GM04503 (cell line): ENCODE measurements at regions not wholly inside any gene's neighbourhood (a gene's known extent, or its start where the extent isn't known, plus 50 kb on each side); places are given as distances from the start of the nearest gene placed in this dataset.
"Not testable (repeated sequence)": the region's sequence is repeated elsewhere in the genome, so short reads cannot be mapped to it uniquely, and the experiment has no call there.

Source experiments
- DNase-seq: peaks from one replicate; pipeline ENCODE4 v3.0.0-alpha.2; 2012; ENCODE audit warnings: low read depth

DNA sequence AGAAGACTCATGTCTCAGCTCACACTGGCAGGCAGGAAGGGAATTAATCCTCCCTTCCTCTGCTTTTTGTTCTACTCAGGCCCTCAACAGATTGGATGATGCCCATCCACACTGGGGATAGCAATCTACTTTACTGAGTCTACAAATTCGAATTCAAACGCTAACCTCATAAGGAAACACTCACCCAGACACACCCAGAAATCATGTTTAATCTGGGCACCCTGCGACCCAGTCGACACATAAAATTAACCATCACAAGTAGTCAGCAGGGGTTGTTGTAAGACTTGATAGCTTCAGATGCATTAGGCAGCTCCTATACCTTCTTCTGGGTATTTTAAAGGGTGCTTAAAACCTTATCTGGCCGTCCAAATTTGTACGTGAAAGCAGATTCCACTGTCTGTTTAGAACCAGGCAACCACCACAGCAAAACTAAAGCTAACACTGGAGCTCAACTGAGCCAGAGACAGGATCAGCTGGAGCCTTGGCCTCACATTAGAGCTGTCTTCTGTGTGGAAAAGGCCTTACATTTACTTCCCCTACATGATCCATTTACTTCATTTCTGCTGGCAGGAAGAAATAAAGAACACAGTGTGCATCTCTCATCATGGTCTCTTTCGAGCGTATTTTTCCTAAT lies 407.3 kb upstream of the PPP2R3A start:
- no peak for DNase-seq

GRCh38 chr3:135558906-135559305 lies 406.6 kb upstream of the PPP2R3A start:
- no peak for DNase-seq

DNA sequence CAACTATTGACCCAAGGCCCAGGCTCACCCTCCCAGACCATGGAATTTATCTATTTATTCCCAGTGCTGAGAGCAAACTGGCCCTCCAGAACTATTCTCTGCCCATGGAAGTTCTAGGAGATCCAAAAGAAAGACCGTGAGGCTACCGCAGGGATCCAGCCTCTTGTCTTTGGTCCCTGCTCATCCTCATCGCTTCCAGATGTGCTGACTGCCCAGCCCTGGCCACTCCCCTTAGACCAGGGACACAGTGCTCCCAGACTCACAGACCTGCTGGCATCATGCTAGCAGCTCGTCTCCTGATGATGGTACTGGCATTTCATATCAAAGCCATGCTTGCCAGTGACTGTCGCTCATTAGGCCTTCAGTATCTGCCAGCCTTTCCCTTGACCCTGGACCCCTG lies 405.7 kb upstream of the PPP2R3A start:
- DNase-seq = no peak

GRCh38 chr3:135560847-135561246 lies 404.7 kb upstream of the PPP2R3A start:
- DNase-seq = no peak

- DNase-seq = no peak
Measured at GRCh38 chr3:135564696-135565095, 400.8 kb upstream of the PPP2R3A start.

- DNase-seq = peak; percentile 45
Measured at GRCh38 chr3:135565546-135565945, 400.0 kb upstream of the PPP2R3A start.

DNA sequence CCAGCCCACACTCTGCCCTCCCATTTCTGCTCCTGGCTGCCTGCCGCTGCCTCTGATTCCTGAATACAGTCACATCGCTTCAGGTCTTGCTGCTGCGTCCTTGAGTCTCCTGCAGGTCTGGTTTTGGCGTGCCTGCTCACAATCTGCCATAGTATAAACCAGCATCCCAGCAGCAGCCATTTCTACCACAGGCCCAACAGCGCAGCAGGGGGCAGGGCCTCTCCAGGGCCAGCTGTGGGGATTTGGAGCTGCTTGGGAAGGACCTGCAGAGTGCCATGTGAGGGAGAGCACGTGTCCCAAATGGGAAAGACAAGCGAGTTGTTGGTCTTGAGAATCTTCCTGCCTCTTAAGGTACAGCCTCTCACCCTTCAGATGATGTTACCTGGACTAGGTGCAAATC lies 398.3 kb upstream of the PPP2R3A start:
- DNase-seq = no peak

GRCh38 chr3:135576751-135577150 lies 388.8 kb upstream of the PPP2R3A start:
- DNase-seq = no peak

DNA sequence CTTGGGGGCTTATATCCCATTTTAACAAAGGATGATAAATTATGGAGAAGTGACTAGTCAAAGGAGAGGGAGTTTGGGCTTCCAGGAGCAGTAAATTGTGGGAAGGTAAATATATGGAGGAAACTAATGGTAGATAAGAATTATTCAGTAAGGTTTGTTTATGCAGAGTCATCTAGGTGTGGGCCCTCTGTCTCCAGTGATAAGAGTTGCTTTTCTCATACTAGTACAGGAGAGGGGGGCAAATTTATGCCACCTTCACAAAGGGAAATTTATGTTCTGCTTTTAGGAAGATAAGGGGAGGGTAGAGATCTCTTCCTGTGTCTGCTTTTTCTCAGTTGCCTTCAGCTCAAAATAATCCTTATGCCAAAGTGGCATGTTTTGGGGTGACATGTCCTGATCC lies 383.7 kb upstream of the PPP2R3A start:
- no peak for DNase-seq

GRCh38 chr3:135582800-135583199 lies 382.7 kb upstream of the PPP2R3A start:
- DNase-seq = no peak

DNA sequence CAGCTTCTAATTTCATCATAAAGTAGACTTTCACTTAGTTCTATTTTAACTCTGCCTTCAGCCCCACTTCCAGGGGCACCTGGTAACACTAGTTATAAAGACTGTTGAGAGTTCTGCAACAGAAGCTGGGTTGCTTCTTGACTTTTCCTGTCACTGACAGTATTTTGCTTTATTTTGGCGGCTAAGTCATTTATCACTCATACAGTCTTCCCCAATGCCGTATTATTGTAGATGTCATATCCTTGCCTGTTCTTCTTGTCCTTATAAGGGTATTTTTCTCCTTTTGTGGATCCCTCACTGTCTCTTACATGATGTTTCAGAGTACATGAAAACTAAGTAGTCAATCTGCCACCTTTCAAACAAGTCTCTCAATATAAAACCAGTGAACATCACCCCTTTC lies 369.0 kb upstream of the PPP2R3A start:
- DNase-seq = no peak

DNA sequence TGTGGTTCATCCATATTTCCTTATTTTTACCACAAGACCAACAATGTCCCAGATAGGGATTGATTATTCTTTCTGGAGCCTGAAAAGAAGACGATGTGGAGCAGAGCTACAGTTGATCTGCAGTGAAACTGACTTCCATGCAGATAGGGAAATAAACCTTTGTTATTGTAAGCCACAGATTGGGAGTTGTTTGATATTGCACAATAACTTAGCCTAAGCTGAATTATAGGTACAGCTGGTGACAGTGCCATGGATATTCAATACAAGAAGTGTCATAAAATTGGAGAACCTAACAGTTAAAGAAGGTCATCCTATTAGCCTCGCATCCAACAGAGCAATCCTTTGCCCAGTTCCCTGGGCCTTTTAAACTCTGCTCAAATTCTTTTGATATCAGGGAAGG lies 367.7 kb upstream of the PPP2R3A start:
- DNase-seq = no peak

DNA sequence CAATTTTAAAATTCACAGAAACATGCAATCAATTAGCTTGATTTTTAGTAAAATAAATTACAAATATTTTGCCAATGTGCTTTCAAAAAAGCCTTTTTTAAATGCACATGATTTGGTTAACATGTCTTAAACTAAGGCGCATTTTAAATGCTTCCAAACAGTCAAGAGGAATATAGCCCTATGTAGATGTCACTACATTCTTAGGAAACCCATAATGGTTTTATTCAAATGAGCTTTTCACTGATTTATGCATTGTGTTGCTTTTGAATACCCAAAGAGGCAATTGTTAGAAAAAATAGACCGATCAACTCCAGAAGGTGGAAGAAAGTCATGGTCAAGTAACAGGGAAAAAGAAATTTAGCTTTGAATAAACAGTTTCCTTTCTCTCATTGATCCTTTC lies 366.9 kb upstream of the PPP2R3A start:
- DNase-seq = no peak

DNA sequence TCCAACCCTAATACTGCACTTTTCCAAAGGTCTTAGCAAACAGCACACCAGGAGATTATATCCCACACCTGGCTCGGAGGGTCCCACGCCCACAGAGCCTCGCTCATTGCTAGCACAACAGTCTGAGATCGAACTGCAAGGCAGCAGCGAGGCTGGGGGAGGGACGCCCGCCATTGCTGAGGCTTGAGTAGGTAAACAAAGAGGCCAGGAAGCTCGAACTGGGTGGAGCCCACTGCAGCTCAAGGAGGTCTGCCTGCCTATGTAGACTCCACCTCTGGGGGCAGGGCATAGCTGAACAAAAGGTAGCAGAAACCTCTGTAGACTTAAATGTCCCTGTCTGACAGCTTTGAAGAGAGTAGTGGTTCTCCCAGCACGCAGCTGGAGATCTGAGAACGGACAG lies 361.0 kb upstream of the PPP2R3A start:
- DNase-seq = not testable (repeated sequence)

DNA sequence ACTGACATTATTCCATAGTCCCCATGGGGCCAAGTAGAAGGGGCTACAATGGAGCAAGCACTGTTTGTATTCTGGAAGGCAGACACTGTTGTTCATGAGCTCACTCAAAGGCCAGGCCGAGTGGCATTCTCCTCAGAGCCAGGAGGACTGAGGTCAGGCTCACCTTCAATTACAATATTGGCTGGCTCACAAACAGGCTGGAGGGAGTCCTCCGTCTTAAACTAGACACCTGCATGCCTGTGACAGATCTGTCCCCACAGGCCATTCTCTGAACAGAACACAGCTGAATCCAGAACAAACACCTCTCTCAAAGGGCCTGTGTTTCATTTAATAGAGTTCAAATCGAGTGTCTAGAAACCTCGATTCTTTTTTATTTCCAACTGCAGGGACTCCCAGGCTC lies 347.4 kb upstream of the PPP2R3A start:
- DNase-seq = no peak

GRCh38 chr3:135621184-135621920 lies 344.2 kb upstream of the PPP2R3A start:
- DNase-seq = no peak

- DNase-seq = no peak
Measured at GRCh38 chr3:135622215-135622614, 343.3 kb upstream of the PPP2R3A start.

DNA sequence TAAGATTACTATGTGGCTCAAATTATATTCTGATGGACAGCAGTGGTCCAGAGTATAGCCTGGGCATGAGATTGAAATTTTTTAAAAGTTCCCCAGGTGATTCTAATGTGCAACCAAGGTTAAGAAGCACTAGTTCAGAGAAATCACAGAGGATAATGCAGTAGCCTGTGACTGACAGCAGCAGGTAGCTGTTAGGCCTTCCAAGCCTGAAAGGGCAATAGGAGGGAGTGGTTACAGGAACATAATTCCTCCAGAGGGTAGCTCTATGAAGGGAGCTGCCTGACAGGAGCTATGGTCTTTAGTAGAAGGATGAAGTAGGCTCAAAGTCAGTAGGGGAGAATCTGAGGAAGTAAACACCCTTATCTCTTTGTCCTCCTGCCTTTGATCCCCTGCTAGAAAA lies 342.9 kb upstream of the PPP2R3A start:
- DNase-seq = no peak

DNA sequence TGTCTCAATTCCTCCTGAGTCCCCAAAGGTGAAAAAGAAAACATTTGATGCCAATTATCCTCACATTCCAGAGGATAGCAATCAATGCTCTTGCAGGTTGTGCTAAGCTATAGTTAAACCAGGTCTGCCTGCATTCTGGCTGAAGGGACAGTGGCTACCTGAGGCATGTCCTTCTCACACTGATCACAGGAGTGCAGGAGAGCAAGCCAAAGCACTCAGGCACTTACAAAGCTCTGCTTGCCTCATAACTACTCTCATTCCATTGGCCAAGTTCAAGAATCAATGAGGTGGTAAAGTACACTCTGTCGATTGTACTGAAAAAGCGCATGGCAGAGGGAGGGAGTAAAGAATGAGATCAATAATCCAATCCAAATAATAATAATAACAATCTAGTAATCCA lies 342.0 kb upstream of the PPP2R3A start:
- DNase-seq = no peak

DNA sequence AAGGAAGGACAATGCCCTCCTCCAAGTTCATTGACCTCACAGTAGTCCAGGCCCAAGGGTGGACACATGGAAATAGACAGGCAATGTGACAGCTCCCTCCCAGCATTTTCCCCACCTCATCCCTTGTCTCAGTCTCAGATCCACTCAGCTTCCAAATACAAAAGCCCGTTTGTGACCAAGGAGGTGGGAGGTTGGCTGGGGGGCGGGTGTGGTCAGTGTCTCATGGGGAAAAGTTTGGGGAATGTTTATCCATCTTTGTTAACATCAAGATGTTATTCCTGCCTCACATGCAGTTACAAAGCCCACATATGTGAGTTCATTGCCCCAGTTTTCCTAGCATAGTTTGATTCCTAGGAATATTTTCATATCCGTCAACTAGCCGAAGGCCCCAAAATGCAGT lies 338.5 kb upstream of the PPP2R3A start:
- no peak for DNase-seq

DNA sequence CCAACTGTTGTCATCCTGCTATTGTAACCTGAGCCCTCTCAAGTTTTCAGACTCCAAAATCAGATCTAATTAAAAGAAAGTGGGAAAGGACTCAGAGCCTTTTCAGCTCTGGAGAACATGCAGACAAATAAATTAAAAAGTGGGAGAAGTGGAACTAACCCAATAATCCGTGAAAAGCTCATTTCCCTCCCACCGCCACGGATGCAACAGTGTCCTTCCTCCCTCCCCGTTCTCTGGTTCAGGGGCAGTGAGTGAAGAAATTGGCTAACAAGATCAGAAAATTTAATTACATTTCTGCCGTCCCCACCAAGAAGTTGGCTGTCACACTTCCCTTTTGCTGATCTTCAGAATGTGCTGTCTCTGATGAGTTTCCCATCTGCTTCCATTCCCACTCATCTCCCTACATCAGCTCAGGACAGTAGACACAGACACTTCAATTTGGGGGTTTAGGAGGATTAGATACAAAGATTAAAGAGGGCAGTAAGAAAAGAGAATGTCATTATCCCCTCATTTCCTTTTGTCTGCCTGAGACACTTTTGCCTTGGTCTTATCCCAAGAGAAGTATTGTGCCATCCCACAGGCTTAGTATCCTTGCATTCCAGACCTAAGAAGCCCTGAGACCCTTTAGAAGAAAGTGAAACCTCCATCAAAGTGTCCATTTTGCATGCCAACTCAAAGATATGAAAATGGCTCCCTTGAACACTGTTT lies 335.7 kb upstream of the PPP2R3A start:
- no peak for DNase-seq

- DNase-seq = no peak
Measured at GRCh38 chr3:135632556-135633065, 332.9 kb upstream of the PPP2R3A start.

DNA sequence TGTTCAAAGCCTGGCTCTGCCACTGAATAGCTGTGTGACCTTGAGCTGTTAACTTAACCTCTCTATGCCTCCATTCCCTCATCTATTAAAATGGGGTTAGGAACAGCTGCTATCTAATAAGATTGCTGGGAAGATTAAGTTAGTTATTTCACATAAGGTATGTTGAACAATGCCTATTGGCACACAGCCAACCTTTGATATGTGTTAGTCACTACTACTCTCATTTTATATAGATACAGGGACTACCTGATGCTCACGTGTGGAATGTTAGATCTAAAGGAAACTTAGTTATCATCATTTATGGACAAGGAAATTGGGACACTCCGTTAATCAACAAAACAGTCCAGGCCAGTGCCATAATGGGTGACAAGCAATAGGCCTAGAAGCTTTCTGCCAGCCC lies 332.4 kb upstream of the PPP2R3A start:
- no peak for DNase-seq
